Astrocyte of the cerebellum (primary cell): ENCODE measurements at regions not wholly inside any gene's neighbourhood (a gene's known extent, or its start where the extent isn't known, plus 50 kb on each side); places are given as distances from the start of the nearest gene placed in this dataset.

ENCODE experiments used
- DNase-seq: peaks from one replicate; pipeline ENCODE4 v3.0.0-alpha.2; 2011; ENCODE audit warnings: low read depth
- H3K4me3 ChIP-seq: 2 replicates; pipeline ENCODE4 v1.5.1; 2011; ENCODE audit warnings: mild to moderate bottlenecking, low read depth, low read length, moderate library complexity
- in situ Hi-C: cut with HindIII; loops from 2 replicates; pipeline ENCODE4 v1.10.0; 2017; ENCODE audit warnings: low sequenced_read_pairs
- TF ChIP-seq, protein P1 (sequence below): IDR thresholded peaks from 2 replicates; pipeline ENCODE4 v1.5.1; 2012; ENCODE audit warnings: low read length, low read depth, moderate library complexity, mild to moderate bottlenecking; ENCODE audit errors: missing control alignments

- no peak for DNase-seq
- no peak overlapping the region for H3K4me3 ChIP-seq
- in situ Hi-C loops = no loop called here
These were observed 483.8 kb downstream of the NOVA1 start for GRCh38 chr14:26113911-26114640.

DNA sequence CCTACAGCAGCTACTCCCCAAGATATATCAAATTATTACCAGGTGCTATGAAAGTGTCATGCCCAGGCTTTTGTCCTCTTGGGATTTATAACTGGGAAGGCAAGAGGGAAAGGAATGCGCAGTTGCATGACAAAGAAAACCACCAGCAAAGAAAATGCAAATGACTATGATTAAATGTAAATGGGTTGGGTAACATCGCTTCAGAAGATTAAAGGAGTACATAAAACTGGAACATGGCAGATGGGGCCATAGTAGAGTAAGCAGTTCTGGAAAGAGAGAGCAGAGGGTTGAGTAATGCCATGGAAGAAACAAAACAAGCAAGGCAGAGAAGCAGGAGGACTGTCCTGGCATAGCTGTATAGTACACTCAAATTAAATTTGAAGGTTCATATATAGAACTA, 493.1 kb downstream of the NOVA1 start:
- no peak for DNase-seq
- H3K4me3 ChIP-seq = no peak overlapping the region
- TF ChIP-seq, protein P1, sequence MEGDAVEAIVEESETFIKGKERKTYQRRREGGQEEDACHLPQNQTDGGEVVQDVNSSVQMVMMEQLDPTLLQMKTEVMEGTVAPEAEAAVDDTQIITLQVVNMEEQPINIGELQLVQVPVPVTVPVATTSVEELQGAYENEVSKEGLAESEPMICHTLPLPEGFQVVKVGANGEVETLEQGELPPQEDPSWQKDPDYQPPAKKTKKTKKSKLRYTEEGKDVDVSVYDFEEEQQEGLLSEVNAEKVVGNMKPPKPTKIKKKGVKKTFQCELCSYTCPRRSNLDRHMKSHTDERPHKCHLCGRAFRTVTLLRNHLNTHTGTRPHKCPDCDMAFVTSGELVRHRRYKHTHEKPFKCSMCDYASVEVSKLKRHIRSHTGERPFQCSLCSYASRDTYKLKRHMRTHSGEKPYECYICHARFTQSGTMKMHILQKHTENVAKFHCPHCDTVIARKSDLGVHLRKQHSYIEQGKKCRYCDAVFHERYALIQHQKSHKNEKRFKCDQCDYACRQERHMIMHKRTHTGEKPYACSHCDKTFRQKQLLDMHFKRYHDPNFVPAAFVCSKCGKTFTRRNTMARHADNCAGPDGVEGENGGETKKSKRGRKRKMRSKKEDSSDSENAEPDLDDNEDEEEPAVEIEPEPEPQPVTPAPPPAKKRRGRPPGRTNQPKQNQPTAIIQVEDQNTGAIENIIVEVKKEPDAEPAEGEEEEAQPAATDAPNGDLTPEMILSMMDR = no peak
- in situ Hi-C loops = no loop called here

More at GRCh38 chr14:26113911-26114640, 483.8 kb downstream of the NOVA1 start:
- TF ChIP-seq, protein P1 = no peak

DNA sequence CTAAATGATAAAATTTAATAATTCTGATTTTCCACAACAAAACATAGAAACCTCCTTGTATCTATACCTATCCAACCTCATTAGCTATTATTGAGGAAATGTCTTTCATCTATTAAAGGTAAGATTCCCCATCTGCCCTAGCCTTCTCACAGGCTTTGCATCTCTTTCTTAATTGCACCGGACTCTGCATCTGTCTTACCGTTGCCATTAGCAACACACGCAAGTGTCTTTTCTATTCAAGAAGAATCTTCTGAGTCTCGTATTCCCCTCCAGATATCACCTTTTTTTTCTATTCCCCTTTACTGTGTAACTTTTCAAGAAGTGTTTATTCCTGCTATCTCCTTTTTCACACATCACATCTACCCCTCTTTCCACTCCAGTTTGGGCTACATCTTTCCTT, 500.0 kb downstream of the NOVA1 start:
- no peak overlapping the region for H3K4me3 ChIP-seq
- TF ChIP-seq, protein P1 = no peak
- no peak for DNase-seq
- in situ Hi-C loops = no loop called here

- no peak overlapping the region for H3K4me3 ChIP-seq
- TF ChIP-seq, protein P1 = no peak
- DNase-seq = no peak
- in situ Hi-C loops = no loop called here
These were observed 509.6 kb downstream of the NOVA1 start for GRCh38 chr14:26088275-26088674.

DNA sequence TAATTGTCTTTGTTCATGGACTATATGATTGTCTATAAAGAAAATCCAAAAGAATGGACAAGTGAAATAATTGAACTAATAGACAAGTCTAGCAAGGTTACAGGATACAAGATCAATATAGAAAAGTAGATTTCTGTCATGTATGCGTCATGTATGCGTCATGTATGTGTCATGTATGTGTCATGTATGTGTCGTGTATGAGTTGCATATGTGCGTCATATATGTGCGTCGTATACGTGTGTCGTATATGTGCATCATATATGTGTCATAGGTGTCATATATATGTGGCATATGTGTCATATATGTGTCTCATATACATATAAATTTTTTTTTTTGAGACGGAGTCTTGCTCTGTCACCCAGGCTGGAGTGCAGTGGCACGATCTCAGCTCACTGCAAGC, 516.8 kb downstream of the NOVA1 start:
- in situ Hi-C loops = no loop called here
- TF ChIP-seq, protein P1 = no peak
- DNase-seq = no peak
- no peak overlapping the region for H3K4me3 ChIP-seq

DNA sequence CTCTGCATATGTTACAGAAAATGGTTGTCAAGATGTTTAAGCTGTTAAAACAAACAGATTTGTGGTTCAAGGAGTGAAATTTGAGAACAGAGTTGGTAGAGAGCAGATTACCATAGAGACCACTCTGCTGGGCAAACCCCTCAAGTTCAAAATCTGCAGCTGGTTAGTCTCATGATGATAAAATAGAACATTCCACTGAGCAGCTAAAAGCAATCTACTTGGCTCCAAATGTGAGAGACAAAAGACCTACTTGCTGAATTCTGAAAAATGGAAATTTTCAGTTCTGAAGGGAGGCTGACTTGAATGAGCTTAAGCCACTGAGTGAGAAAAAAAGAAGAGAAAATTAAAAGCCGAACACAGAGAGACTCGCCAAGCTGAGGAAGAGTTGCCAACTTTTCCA, 519.3 kb downstream of the NOVA1 start:
- in situ Hi-C loops = no loop called here
- TF ChIP-seq, protein P1 = no peak
- no peak overlapping the region for H3K4me3 ChIP-seq
- DNase-seq = no peak
